Pancreas (tissue), 10 donors: ENCODE measurements at regions not wholly inside any gene's neighbourhood (a gene's known extent, or its start where the extent isn't known, plus 50 kb on each side); places are given as distances from the start of the nearest gene placed in this dataset.

Experiments used
- ATAC-seq, 4 donors: fragments of 200-7000 bp; cut with Tn5 transposase; one replicate each; pipeline versions ENCODE4 v1.8.0 to v1.9.1; 2020; ENCODE audit warnings: mild to moderate bottlenecking in 4 of 4, moderate library complexity in 4 of 4
- DNase-seq, 6 donors: peaks; one replicate each; pipeline ENCODE4 v3.0.0-alpha.2; 2020
- FAIRE-seq: peaks from 2 replicates; lab custom pipeline; 2012; peaks lifted over from hg19 to GRCh38; lab: Jason Lieb, UNC
- H3K27ac ChIP-seq, 4 donors: fragments of 200-600 bp; sonication (generic); 1 replicate in 3 of 4; 2 replicates in 1 of 4; pipeline versions ENCODE4 v1.5.0 to v1.8.0; 2020
- H3K27me3 ChIP-seq, 4 donors: fragments of 200-600 bp; one replicate each; pipeline ENCODE4 v1.8.0; 2021
- H3K36me3 ChIP-seq, 3 donors: fragments of 200-600 bp; sonication (generic) in 1 of 3; one replicate each; pipeline versions ENCODE4 v1.5.0 to v1.8.0; 2020 to 2021
- H3K4me1 ChIP-seq, 3 donors: fragments of 200-600 bp; one replicate each; pipeline ENCODE4 v1.8.0; 2021
- H3K4me3 ChIP-seq, 4 donors: fragments of 200-600 bp; sonication (generic) in 2 of 4; one replicate each; pipeline versions ENCODE4 v1.5.0 to v1.8.0; 2020 to 2021
- H3K9me3 ChIP-seq, 4 donors: fragments of 200-600 bp; one replicate each; pipeline ENCODE4 v1.8.0; 2021
- WGBS, 2 donors: extraction: QIAGEN DNeasy Blood & Tissue Kit; methylation state at CpG; one replicate each; pipeline ENCODE4 v1.1.7; 2013; 5-methylcytosine and 5-hydroxymethylcytosine counted together
- intact Hi-C, 3 donors: fragments of 100-400 bp; cut with DNase I; formaldehyde crosslinking; loops; one replicate each; pipeline versions ENCODE4 v1.11.1 to v1.14.2; 2022
- TF ChIP-seq, protein P1 (sequence below), 4 donors: fragments of 200-600 bp; sonication (generic) in 3 of 4; IDR thresholded peaks; one replicate each; pipeline versions ENCODE4 v1.5.0 to v1.8.0; 2021; ENCODE audit warnings: antibody characterized with exemption in 4 of 4
- donor health status: healthy with polysubstance abuse.
- donor health status: DM: no; HTN: no; CAD: no; lungs with moderate emphysema.
- donor health status: DM: no; HTN: no; CAD: no.
- donor health status: control.
- donor health status: control.
- donor health status: Bipolar disorder and iron deficiency.
- donor health status: DM: yes; HTN: yes; CAD: no.
- donor health status: DM: no; HTN: no; CAD: no.
- donor health status: DM: no; HTN: no; CAD: no.
- donor health status: DM: yes; HTN: yes; CAD: no.

DNA sequence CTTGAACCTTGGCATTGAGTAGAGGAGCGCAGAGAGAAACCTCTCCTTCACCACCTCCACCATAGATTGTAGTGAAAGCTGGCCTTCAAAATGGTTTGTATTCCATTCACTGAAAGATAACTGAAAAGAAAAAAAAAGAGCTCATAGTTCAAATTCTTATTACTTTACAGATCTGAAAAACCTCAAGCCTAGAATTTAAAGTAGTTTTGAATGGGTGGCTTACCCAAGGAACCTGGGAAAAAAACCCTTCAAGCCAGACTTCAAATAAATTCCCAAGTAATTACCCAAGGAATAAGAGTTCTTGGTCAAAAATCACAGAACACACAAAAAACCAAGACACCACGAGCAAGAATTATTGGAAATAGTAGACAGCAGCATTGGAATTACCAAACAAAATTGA is 83.6 kb upstream of the TMEM33 start:
- H3K27ac ChIP-seq, result no peak overlapping the region
- FAIRE-seq (no peak), DNase-seq (no peak), ATAC-seq (no peak)
- H3K9me3 ChIP-seq, result no peaks in the 10 kb centered on the region
- TF ChIP-seq, protein P1, sequence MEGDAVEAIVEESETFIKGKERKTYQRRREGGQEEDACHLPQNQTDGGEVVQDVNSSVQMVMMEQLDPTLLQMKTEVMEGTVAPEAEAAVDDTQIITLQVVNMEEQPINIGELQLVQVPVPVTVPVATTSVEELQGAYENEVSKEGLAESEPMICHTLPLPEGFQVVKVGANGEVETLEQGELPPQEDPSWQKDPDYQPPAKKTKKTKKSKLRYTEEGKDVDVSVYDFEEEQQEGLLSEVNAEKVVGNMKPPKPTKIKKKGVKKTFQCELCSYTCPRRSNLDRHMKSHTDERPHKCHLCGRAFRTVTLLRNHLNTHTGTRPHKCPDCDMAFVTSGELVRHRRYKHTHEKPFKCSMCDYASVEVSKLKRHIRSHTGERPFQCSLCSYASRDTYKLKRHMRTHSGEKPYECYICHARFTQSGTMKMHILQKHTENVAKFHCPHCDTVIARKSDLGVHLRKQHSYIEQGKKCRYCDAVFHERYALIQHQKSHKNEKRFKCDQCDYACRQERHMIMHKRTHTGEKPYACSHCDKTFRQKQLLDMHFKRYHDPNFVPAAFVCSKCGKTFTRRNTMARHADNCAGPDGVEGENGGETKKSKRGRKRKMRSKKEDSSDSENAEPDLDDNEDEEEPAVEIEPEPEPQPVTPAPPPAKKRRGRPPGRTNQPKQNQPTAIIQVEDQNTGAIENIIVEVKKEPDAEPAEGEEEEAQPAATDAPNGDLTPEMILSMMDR (IDR thresholded peaks at IDR 0.05), result no peak
- intact Hi-C loops, result no loop called here
- H3K4me3 ChIP-seq, result no peak overlapping the region
- peaks cover 0 to 7% (median 3%) of the 10 kb centered on the region in 4 donors for H3K27me3 ChIP-seq
- no peaks in the 10 kb centered on the region for H3K36me3 ChIP-seq
- no peaks in the 10 kb centered on the region for H3K4me1 ChIP-seq
- WGBS, 2 donors, result 67 to 73% methylated on average over 2 of the region's 2 CpGs

DNA sequence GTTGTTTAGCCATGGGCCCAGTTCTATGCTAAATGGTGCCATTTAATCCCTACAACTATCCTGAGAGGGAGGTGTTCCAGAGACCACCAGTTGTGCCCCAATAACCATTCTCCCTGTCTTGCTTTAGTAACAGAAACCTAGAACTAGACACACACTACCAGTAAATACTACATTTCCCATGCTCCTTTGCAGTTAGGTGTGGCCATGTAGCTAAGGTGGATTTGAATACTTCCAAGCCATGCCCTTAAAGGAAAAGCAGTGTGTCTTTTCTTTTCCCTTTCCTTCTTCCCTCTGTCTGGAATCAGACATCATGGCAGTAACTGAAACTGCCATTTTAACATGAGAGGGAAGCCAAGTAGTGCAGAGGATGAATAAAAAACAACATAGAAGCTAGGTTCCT is 90.9 kb upstream of the TMEM33 start:
- intact Hi-C loops, result no loop called here
- Histone ChIP-seq H3K27me3 (peaks cover 0 to 6% (median 1%) of the 10 kb centered on the region in 4 donors), H3K4me1 (no peaks in the 10 kb centered on the region), H3K27ac (no peak overlapping the region), H3K9me3 (no peaks in the 10 kb centered on the region), H3K4me3 (no peak overlapping the region), H3K36me3 (no peaks in the 10 kb centered on the region)
- DNase-seq (no peak), ATAC-seq (no peak), FAIRE-seq (no peak)
- TF ChIP-seq, protein P1 (IDR thresholded peaks at IDR 0.05), result no peak

DNA sequence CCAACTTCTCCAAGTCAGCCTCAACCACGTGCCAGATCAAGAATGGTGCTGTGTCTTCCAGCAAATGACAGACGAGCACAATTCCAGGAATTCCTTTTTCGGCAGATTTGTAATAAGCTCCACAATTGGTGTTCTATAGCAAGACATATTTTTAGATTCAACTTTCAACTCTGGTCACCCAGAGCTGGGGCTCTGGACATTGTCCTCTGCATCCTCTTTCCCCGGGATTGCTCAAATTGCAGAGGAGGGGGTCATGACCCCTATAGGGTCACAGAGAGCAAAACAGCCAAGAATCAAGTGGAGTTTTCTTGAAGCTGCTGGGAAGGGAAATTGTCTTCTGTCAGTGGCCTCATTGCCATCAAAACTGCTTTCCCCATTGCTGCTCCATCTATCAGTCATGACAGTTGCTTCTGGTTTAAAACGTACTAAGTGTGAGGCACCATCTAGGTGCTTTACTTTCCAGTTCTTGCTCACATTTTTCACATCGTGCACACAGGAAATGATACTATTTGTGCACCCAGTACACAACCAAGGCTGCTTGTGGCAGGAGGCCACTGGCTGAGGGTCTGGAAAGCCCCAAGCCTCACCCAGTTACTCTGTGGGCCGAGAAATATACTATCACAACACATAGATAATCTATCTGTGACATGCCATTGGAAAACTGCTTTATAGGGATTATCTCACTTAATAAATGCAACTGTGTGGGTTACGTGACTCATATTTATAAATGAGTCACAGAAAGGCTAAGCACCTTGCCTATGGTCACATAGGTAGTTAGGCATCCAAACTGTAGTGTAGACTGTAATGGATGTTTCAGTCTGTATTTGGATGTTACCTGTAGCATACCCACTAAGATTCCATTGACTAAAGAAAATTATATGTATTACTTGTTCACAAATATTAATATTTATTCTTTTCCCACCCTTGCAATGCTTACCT is 91.7 kb upstream of the PHOX2B start:
- ATAC-seq, result no peak
- no peak for FAIRE-seq
- no peak overlapping the region for H3K27ac ChIP-seq
- DNase-seq, result no peak
- no peaks in the 10 kb centered on the region for H3K9me3 ChIP-seq
- H3K4me1 ChIP-seq, result no peaks in the 10 kb centered on the region
- intact Hi-C loops, result no loop called here
- H3K4me3 ChIP-seq, result no peak overlapping the region
- TF ChIP-seq, protein P1 (IDR thresholded peaks at IDR 0.05), result no peak
- 33 to 40% methylated on average over 8 of the region's 8 CpGs for WGBS, 2 donors
- no peaks in the 10 kb centered on the region for H3K36me3 ChIP-seq
- peaks cover 0 to 6% (median 0%) of the 10 kb centered on the region in 4 donors for H3K27me3 ChIP-seq

DNA sequence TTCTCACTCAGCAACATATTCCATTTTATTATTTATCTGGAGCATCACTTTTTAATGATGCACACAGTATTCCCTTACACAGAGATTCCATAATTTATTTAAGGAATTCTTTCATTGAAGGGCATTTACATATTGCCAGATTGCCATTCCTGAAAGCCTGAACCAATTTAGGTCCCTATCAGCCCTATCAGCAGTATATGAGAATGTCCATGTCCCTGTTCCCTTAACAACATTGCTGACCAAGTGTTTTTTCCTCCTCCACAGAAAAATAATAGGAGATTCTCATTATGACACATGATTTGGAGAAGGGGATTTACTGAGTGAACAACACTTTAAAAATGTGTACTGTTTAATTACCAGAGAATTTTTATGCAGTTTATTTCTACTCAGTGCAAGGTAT is 90.1 kb upstream of the PHOX2B start:
- TF ChIP-seq, protein P1 (IDR thresholded peaks at IDR 0.05), result no peak
- H3K27me3 ChIP-seq, result peaks cover 0 to 6% (median 0%) of the 10 kb centered on the region in 4 donors
- H3K4me1 ChIP-seq, result no peaks in the 10 kb centered on the region
- ATAC-seq (no peak), DNase-seq (no peak), FAIRE-seq (no peak)
- H3K9me3 ChIP-seq, result no peaks in the 10 kb centered on the region
- H3K27ac ChIP-seq, result no peak overlapping the region
- H3K36me3 ChIP-seq, result no peaks in the 10 kb centered on the region
- no peak overlapping the region for H3K4me3 ChIP-seq
- intact Hi-C loops, result no loop called here
